AG10803 (cell line): ENCODE measurements at regions not wholly inside any gene's neighbourhood (a gene's known extent, or its start where the extent isn't known, plus 50 kb on each side); places are given as distances from the start of the nearest gene placed in this dataset.

Experiments
- DNase-seq: peaks from one replicate; pipeline ENCODE4 v3.0.0; 2010; ENCODE audit warnings: low read depth
- H3K4me3 ChIP-seq: 2 replicates; pipeline ENCODE4 v1.5.1; 2011; ENCODE audit warnings: mild to moderate bottlenecking, low read length, control low read depth
- CTCF ChIP-seq: conservative IDR thresholded peaks from 2 replicates; pipeline ENCODE4 v1.5.1; 2011; ENCODE audit warnings: mild to moderate bottlenecking, low read length, control low read depth, inconsistent platforms

- no peak overlapping the region for H3K4me3 ChIP-seq
- DNase-seq, result no peak
- no peak for TF ChIP-seq CTCF
Measured at GRCh38 chrY:8202837-8203236, 1134.4 kb upstream of the TSPY4 start.

- no peak overlapping the region for H3K4me3 ChIP-seq
- no peak for TF ChIP-seq CTCF
- DNase-seq, result no peak
Measured at GRCh38 chrY:8241144-8241543, 1096.1 kb upstream of the TSPY4 start.

GRCh38 chrY:8273807-8274206 lies 1063.5 kb upstream of the TSPY4 start:
- no peak for TF ChIP-seq CTCF
- no peak overlapping the region for H3K4me3 ChIP-seq
- DNase-seq, result no peak

- no peak for TF ChIP-seq CTCF
- DNase-seq, result no peak
- H3K4me3 ChIP-seq, result no peak overlapping the region
Measured at GRCh38 chrY:8305021-8305420, 1032.2 kb upstream of the TSPY4 start.

- no peak for DNase-seq
- no peak for TF ChIP-seq CTCF
- no peak overlapping the region for H3K4me3 ChIP-seq
Measured at GRCh38 chrY:8324113-8324512, 1013.2 kb upstream of the TSPY4 start.

- no peak overlapping the region for H3K4me3 ChIP-seq
- TF ChIP-seq CTCF, result no peak
- no peak for DNase-seq
Measured at GRCh38 chrY:8326944-8327343, 1010.3 kb upstream of the TSPY4 start.

GRCh38 chrY:8327708-8328354 lies 1009.4 kb upstream of the TSPY4 start:
- DNase-seq, result no peak
- no peak overlapping the region for H3K4me3 ChIP-seq
- no peak for TF ChIP-seq CTCF
